NB4 (cell line): ENCODE measurements at regions not wholly inside any gene's neighbourhood (a gene's known extent, or its start where the extent isn't known, plus 50 kb on each side); places are given as distances from the start of the nearest gene placed in this dataset.
A peak's percentile ranks its signal among the peaks of the same experiment; 100 is the strongest.

ENCODE experiments used
- DNase-seq: peaks from one replicate; pipeline ENCODE4 v3.0.0; 2010; ENCODE audit warnings: low read depth
- H3K4me3 ChIP-seq: one replicate; pipeline ENCODE4 v1.5.1; 2011; ENCODE audit warnings: mild to moderate bottlenecking, low read depth, low read length, moderate library complexity
- MAX ChIP-seq: IDR thresholded peaks from 2 replicates; pipeline ENCODE4 v1.6.1; 2011; ENCODE audit warnings: low read depth, low read length
- MYC ChIP-seq: IDR thresholded peaks from 2 replicates; pipeline ENCODE4 v1.6.1; 2011; ENCODE audit warnings: low read depth, low read length
- POLR2A ChIP-seq: IDR thresholded peaks from 2 replicates; pipeline ENCODE4 v1.6.1; 2011; ENCODE audit warnings: mild to moderate bottlenecking; ENCODE audit not compliant: insufficient read length; ENCODE audit errors: extremely low read depth
- TF ChIP-seq, protein P1 (sequence below): IDR thresholded peaks from one replicate; pipeline ENCODE4 v1.5.1; 2012; ENCODE audit warnings: low read depth, low read length

GRCh38 chr10:14396411-14397048 is 65.8 kb upstream of the FRMD4A start:
- TF ChIP-seq, protein P1, sequence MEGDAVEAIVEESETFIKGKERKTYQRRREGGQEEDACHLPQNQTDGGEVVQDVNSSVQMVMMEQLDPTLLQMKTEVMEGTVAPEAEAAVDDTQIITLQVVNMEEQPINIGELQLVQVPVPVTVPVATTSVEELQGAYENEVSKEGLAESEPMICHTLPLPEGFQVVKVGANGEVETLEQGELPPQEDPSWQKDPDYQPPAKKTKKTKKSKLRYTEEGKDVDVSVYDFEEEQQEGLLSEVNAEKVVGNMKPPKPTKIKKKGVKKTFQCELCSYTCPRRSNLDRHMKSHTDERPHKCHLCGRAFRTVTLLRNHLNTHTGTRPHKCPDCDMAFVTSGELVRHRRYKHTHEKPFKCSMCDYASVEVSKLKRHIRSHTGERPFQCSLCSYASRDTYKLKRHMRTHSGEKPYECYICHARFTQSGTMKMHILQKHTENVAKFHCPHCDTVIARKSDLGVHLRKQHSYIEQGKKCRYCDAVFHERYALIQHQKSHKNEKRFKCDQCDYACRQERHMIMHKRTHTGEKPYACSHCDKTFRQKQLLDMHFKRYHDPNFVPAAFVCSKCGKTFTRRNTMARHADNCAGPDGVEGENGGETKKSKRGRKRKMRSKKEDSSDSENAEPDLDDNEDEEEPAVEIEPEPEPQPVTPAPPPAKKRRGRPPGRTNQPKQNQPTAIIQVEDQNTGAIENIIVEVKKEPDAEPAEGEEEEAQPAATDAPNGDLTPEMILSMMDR = peak; percentile 28
- TF ChIP-seq MAX (no peak), MYC (no peak)
- no peak overlapping the region for H3K4me3 ChIP-seq
- DNase-seq = no peak

GRCh38 chr10:14394179-14394578 is 63.5 kb upstream of the FRMD4A start:
- DNase-seq = no peak
- TF ChIP-seq MAX = no peak
- TF ChIP-seq, protein P1 = no peak
- TF ChIP-seq MYC = no peak
- no peak for TF ChIP-seq POLR2A
- no peak overlapping the region for H3K4me3 ChIP-seq

DNA sequence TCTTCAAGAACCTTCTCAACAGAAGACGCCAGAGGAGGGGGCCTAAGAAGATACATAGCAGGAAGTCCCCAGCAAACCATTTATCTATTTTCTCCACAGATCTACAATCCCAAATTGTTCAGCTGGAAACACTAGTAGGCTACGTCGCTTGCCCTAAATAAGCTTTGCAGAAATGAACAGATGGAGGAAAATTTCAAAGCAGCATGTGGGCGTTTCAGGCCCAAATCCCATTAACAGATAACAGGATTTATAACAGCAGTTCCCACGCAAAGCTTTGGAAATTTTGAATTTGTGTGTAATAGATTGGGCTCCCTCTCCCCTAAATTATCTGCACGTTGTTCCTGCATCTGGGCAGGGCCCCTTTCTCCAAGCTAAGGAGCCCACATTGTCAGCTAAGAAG is 60.6 kb upstream of the FRMD4A start:
- TF ChIP-seq, protein P1 = no peak
- TF ChIP-seq MAX (no peak), MYC (no peak), POLR2A (no peak)
- no peak for DNase-seq
- H3K4me3 ChIP-seq = no peak overlapping the region

DNA sequence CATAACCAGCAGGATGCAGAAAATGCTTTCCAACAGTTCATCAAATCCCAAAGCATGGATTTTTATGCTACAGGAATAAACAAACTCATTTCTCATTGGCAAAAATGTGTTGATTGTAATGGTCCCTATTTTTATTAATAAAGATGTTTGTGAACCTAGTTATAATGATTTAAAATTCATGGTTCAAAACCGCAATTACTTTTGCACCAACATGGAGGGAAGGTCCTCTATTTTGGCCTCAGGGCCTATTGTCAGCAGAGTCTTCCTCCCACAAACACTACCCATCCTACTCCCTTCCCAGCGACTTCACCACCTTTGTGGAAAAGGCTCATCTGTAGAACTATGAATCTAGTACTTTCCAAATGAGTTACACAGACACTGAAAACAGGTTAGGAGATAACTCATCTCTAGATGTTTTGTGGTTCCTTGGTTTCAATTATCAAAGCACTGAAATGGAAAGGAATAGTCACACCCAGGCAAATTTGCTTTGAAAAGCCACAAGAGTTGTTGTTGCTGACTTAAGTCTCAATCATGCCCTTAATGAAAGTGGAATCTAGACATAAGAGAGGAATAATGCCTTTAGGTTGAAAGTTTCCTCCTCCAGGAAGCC is 59.4 kb upstream of the FRMD4A start:
- H3K4me3 ChIP-seq = no peak overlapping the region
- DNase-seq = no peak
- TF ChIP-seq MYC = no peak
- TF ChIP-seq POLR2A = no peak
- no peak for TF ChIP-seq MAX
- TF ChIP-seq, protein P1 = no peak

- TF ChIP-seq POLR2A (no peak), MYC (no peak), MAX (no peak)
- TF ChIP-seq, protein P1 = no peak
- no peak overlapping the region for H3K4me3 ChIP-seq
- DNase-seq = no peak
Measured at GRCh38 chr10:14385596-14386593, 55.2 kb upstream of the FRMD4A start.
